SK-N-SH treated with all-trans-retinoic acid at 6 μM for 48 hours (cell line): ENCODE measurements at regions not wholly inside any gene's neighbourhood (a gene's known extent, or its start where the extent isn't known, plus 50 kb on each side); places are given as distances from the start of the nearest gene placed in this dataset.

ENCODE experiments used
- CREB5 ChIP-seq: fragments of 250-450 bp; sonication (Bioruptor Pico); IDR thresholded peaks from 2 replicates; pipeline ENCODE4 v1.5.1; 2020; ENCODE audit warnings: low read depth, mild to moderate bottlenecking, moderate library complexity
- ESRRG ChIP-seq: fragments of 250-450 bp; sonication (Bioruptor Pico); IDR thresholded peaks from 2 replicates; pipeline ENCODE4 v1.6.1; 2021; ENCODE audit warnings: mild to moderate bottlenecking
- GLIS3 ChIP-seq: fragments of 250-450 bp; sonication (Bioruptor Pico); IDR thresholded peaks from 2 replicates; pipeline ENCODE4 v1.5.0; 2020; ENCODE audit warnings: mild to moderate bottlenecking, moderate library complexity
- PATZ1 ChIP-seq: fragments of 250-450 bp; sonication (Bioruptor Pico); IDR thresholded peaks from 2 replicates; pipeline ENCODE4 v1.8.0; 2020; ENCODE audit warnings: mild to moderate bottlenecking, moderate library complexity, borderline replicate concordance
- TCF4 ChIP-seq: fragments of 250-450 bp; sonication (Bioruptor Pico); IDR thresholded peaks from 2 replicates; pipeline ENCODE4 v1.8.0; 2021; ENCODE audit warnings: mild to moderate bottlenecking, moderate library complexity, borderline replicate concordance

- TF ChIP-seq TCF4 (CRISPR knock-in tag) (no peak), CREB5 (no peak), PATZ1 (CRISPR knock-in tag) (no peak), ESRRG (CRISPR knock-in tag) (no peak), GLIS3 (CRISPR knock-in tag) (no peak)
These were observed 51.8 kb upstream of the LIN7C start for GRCh38 chr11:27558401-27558800.
